ENCODE measurements at regions not wholly inside any gene's neighbourhood (a gene's known extent, or its start where the extent isn't known, plus 50 kb on each side); places are given as distances from the start of the nearest gene placed in this dataset.

DNA sequence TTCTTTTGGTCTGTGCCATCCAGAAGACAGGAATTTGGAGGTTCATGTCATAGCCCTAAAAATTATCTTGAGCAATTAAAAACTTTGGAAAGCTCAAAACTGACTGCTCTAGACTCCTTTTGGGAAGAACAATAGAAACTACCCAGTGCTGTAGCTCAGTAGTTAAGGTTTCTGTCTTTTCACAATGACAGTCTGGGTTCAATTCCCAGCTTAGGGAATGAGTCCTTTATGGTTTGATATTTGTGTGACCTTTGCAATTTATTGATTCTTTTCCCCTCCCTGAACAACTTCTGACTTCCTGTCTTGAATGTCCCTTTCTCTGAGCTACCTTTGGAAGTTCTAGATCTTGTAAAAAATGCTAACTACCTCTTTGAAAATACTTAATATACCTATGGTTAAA is 603.3 kb upstream of the IGFBP3 start:
- no peak overlapping the region for H3K4me3 Mint-ChIP-seq (ENCODE audit: unreplicated experiment)
- H3K27ac Mint-ChIP-seq (ENCODE audit: low read depth, unreplicated experiment) = no peak overlapping the region
- no peaks in the 10 kb centered on the region for H3K9me3 Mint-ChIP-seq (ENCODE audit: unreplicated experiment)
- no peak for DNase-seq (ENCODE audit: unreplicated experiment)
- CTCF ChIA-PET = interaction anchor here (0.7 kb wide), 2 partner anchors 602 to 744 kb away, joined by 3 read pairs; no protein-coding TSS in a partner anchor
- no TSS peak for BruUV-seq (replicated peaks)
- POLR2A ChIA-PET = no interaction called here
- H3K27me3 Mint-ChIP-seq (ENCODE audit: insufficient read depth, unreplicated experiment) = no peaks in the 10 kb centered on the region
- intact Hi-C loops (cut with micrococcal nuclease) = no loop called here
- H3K4me1 Mint-ChIP-seq (ENCODE audit: insufficient read depth, unreplicated experiment) = no peaks in the 10 kb centered on the region
- no peaks in the 10 kb centered on the region for H3K36me3 Mint-ChIP-seq (ENCODE audit: insufficient read depth, unreplicated experiment)
- TF ChIP-seq, protein P1, sequence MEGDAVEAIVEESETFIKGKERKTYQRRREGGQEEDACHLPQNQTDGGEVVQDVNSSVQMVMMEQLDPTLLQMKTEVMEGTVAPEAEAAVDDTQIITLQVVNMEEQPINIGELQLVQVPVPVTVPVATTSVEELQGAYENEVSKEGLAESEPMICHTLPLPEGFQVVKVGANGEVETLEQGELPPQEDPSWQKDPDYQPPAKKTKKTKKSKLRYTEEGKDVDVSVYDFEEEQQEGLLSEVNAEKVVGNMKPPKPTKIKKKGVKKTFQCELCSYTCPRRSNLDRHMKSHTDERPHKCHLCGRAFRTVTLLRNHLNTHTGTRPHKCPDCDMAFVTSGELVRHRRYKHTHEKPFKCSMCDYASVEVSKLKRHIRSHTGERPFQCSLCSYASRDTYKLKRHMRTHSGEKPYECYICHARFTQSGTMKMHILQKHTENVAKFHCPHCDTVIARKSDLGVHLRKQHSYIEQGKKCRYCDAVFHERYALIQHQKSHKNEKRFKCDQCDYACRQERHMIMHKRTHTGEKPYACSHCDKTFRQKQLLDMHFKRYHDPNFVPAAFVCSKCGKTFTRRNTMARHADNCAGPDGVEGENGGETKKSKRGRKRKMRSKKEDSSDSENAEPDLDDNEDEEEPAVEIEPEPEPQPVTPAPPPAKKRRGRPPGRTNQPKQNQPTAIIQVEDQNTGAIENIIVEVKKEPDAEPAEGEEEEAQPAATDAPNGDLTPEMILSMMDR (IDR thresholded peaks at IDR 0.05; ENCODE audit: unreplicated experiment) = no peak

DNA sequence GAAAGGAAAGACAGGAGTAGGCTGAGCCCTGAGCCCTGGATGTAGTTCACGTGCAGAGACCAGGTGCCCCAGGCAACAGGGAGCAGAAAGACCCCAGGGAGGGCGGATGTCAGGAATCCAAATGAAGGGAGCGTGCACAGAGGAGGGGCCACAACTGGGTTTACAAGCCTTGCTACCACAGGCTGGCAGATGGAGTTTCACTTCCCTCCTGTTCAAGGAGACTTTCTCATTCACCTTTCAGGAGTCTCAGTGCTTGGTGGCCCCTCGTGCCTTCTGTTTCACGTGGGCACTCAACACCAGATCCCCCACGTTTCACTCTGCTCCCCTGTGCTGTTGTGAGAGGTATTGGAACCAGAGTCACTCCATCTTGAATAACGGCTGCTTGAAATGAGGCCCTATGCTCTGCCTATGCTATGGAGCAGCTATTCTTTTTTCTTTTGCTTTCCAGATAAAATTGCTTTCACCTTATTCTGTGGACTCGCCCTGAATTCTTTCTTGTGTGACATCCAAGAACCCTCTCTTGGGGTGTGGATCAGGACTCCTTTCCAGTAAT is 601.4 kb upstream of the IGFBP3 start:
- BruUV-seq (replicated peaks) = no TSS peak
- intact Hi-C loops (cut with micrococcal nuclease) = no loop called here
- Mint-ChIP-seq H3K36me3 (ENCODE audit: insufficient read depth, unreplicated experiment) (no peaks in the 10 kb centered on the region), H3K9me3 (ENCODE audit: unreplicated experiment) (no peaks in the 10 kb centered on the region), H3K27ac (ENCODE audit: low read depth, unreplicated experiment) (no peak overlapping the region), H3K4me3 (ENCODE audit: unreplicated experiment) (no peak overlapping the region), H3K27me3 (ENCODE audit: insufficient read depth, unreplicated experiment) (no peaks in the 10 kb centered on the region), H3K4me1 (ENCODE audit: insufficient read depth, unreplicated experiment) (no peaks in the 10 kb centered on the region)
- ChIA-PET POLR2A (no interaction called here), CTCF (no interaction called here)
- TF ChIP-seq, protein P1 (IDR thresholded peaks at IDR 0.05; ENCODE audit: unreplicated experiment) = no peak
- no peak for DNase-seq (ENCODE audit: unreplicated experiment)

DNA sequence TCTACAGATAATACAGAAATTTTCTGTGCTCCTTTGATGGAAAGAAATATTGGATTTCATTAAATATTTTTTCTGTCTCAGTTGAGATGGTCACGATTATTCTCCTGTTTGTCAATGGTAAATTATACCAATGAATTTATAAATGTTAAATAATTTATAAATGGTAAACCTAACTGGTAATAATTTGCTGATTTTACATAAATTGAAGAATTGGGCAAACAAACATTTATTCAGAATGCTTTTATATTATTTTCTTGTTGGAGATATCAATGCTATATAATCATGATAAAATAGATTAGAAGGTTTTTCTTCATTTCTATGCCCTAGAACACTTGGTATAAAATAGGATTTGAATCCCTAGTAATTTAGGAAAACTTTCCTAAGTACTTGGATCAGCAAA is 597.6 kb upstream of the IGFBP3 start:
- H3K36me3 Mint-ChIP-seq (ENCODE audit: insufficient read depth, unreplicated experiment) = no peaks in the 10 kb centered on the region
- no peak for DNase-seq (ENCODE audit: unreplicated experiment)
- POLR2A ChIA-PET = no interaction called here
- CTCF ChIA-PET = no interaction called here
- no TSS peak for BruUV-seq (replicated peaks)
- intact Hi-C loops (cut with micrococcal nuclease) = no loop called here
- TF ChIP-seq, protein P1 (IDR thresholded peaks at IDR 0.05; ENCODE audit: unreplicated experiment) = no peak
- no peak overlapping the region for H3K27ac Mint-ChIP-seq (ENCODE audit: low read depth, unreplicated experiment)
- H3K4me3 Mint-ChIP-seq (ENCODE audit: unreplicated experiment) = no peak overlapping the region
- no peaks in the 10 kb centered on the region for H3K27me3 Mint-ChIP-seq (ENCODE audit: insufficient read depth, unreplicated experiment)
- H3K9me3 Mint-ChIP-seq (ENCODE audit: unreplicated experiment) = no peaks in the 10 kb centered on the region
- H3K4me1 Mint-ChIP-seq (ENCODE audit: insufficient read depth, unreplicated experiment) = peaks cover 10% of the 10 kb centered on the region

DNA sequence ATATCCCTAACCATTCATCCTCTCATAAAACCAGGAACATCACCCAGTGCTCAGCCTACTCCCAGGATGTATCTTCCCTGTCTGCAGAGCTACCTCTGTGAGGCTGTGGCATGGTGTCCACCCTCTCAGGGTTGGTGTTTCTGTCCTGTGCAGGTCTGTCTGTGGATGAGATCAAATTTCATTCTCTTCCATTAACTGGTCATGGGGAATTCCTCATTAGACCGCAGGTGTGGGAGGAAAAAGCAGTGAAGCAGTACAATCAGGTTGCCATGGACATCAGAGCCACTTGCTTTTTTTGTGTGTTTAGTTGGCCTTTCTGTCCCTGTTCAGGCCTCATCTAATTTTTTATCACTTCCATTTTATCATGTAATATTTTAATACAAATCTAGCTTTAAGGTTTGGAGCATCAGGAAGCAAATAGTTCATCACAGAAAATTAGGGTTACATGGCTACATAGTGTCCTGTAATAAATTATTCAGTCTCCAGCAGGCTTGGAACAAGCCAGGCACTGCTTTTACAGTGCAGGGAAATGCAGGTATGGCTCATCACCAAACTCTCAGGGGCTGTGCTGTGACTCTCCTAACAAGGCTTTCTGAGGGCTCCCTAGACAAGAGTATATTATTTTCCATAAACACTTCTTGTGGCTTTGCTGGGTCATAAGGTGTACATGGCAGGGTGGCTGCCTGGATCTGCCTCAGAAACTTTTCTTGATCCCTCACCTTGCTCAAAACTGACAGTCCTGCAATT is 594.9 kb upstream of the IGFBP3 start:
- H3K27ac Mint-ChIP-seq (ENCODE audit: low read depth, unreplicated experiment) = no peak overlapping the region
- no peak overlapping the region for H3K4me3 Mint-ChIP-seq (ENCODE audit: unreplicated experiment)
- H3K4me1 Mint-ChIP-seq (ENCODE audit: insufficient read depth, unreplicated experiment) = peaks cover 10% of the 10 kb centered on the region
- H3K27me3 Mint-ChIP-seq (ENCODE audit: insufficient read depth, unreplicated experiment) = no peaks in the 10 kb centered on the region
- BruUV-seq (replicated peaks) = no TSS peak
- no peaks in the 10 kb centered on the region for H3K36me3 Mint-ChIP-seq (ENCODE audit: insufficient read depth, unreplicated experiment)
- ChIA-PET CTCF (no interaction called here), POLR2A (no interaction called here)
- TF ChIP-seq, protein P1 (IDR thresholded peaks at IDR 0.05; ENCODE audit: unreplicated experiment) = no peak
- intact Hi-C loops (cut with micrococcal nuclease) = no loop called here
- H3K9me3 Mint-ChIP-seq (ENCODE audit: unreplicated experiment) = no peaks in the 10 kb centered on the region
- peak; percentile 8 for DNase-seq (ENCODE audit: unreplicated experiment)
